8988T (cell line): ENCODE measurements at regions not wholly inside any gene's neighbourhood (a gene's known extent, or its start where the extent isn't known, plus 50 kb on each side); places are given as distances from the start of the nearest gene placed in this dataset.

Experiments used
- DNase-seq: peaks from one replicate; pipeline ENCODE4 v3.0.0; 2011

DNA sequence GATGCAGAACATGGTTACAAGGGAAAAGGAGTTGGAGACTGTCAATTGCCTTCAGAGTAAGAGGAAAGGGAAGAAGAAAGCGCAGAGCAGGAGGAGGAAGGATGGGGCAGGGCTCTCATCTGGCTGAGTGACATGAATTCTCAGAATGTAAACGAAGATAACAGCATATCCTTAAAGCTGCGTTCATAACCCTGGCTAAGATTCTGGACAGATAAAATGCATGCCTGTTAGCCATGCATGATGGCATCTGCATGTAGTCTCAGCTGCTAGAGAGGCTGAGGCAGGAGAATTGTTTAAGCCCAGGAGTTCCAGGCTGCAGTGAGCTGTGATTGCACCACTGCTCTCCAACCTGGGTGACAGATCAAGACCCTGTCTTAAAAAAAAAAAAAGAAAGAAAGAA lies 493.5 kb upstream of the PRKX start:
- DNase-seq = no peak

DNA sequence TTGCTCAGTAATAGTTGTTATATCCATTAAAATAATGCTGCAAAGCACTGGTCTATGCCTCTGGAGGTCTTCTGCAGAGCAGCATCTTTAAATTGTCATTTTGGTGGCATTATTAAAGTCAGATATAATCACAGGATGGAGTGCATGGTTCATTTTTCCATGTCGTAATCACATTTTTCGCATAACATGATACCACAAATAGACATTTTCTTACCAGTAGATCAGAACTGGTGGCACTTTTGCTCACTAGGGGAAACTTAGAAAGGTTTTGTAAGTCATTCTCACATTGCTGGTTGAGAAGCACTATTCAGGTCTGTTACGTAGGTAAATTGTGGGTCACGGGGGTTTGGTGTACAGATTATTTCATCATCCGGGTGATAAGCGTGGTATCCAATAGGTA lies 484.5 kb upstream of the PRKX start:
- DNase-seq = no peak

DNA sequence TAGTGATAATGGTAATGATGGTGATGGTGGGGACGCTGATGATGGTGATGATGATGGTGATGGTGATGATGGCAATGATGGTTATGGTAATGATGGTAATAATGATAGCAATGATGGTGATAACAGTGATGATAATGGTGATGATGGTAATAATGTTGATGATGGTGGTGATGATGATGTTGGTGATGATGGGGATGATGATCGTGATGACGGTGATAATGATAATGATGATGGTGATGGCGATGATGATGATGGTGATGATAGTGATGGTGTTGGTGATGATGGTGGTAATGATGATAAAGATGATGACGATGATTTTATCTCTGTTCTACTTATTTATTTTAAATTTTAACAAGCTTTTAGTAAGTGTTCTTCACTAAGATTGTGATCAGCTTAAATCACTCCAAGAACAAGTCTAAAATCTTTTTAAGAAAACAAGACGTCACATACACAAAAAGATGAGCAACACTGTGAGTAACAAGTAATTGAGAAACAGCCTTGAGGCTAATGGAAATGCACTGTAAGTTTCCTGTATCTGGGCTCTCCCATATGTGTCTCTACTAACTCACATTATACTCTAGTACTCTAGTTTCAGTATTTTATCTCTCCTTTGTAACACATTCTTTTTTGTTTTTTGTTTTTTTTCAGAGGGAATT lies 480.2 kb upstream of the PRKX start:
- DNase-seq = no peak

DNA sequence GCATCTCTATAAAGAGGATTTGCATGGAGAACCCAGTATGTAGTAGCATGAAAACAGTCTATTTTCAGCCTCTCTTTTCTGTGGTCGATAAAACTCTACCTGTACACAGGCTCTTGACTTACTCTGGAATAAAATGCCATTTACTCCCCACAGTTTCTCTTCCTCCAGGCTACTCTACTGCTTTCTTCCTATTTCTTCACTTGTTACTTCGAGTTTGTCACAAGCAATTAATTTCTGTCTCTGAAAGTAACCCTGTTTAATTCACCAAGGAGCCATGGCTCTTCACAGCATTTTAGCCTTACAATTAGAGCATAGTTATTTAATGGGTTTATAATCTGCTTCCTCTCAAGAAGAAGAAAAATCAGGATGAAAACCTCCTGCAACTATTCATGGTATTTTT lies 472.9 kb upstream of the PRKX start:
- DNase-seq = no peak

DNA sequence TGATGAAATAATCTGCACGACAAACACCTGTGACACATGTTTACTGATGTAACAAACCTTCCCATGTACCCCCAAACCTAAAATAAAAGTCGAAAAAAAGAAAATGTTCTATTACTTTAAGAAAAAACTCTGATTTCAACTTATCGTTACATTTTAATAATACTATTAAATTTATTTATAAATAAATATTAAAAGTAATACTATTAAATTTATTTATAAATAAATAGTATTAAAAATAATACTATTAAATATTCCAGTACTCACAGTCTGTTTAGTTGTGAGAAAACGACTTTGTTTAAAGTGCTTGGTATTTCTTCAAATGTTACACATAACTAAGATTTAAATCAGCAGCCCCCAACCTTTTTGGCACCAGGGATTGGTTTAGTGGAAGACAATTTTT lies 471.6 kb upstream of the PRKX start:
- DNase-seq = no peak

DNA sequence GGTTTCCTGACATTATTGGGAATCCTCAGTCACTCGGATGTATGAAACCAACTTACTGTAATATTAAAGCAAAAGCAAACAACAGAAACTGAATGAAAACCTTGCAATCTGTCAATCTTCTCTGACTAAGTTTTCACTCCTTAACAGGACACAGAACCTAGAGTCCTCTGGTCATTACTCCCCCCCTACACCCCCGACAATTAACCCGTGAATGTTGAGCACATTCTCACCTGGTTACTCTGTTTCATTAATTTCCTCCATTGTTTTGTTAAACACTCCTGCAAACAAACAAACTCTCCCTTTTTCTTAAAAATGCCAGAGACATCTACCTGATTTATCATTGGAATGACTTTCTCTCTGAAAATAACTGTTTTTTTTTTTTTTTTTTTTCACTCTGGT lies 469.0 kb upstream of the PRKX start:
- no peak for DNase-seq

DNA sequence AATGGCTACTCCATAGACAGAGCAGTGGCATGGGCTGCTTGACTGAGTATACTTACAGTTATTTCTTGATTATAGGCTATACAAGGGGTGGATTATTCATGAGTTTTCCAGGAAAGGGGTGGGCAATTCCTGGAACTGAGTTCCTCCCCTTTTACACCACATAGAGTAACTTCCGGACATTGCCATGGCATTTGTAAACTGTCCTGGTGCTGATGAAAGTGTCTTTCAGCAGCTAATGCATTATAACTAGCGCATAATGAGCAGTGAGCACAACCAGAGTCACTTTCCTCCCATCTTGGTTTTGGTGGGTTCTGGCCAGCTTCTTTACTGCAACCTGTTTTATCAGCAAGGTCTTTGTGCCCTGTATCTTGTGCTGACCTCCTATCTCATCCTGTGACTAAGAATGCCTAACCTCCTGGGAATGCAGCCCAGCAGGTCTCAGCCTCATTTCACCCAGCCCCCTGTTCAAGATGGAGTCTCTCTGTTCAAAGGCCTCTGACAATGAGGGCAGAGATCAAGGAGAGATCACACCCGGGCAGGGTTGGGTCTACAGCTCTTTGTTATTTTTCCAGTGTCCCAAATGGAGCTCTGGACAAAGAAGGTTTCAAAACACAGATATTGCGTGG lies 468.4 kb upstream of the PRKX start:
- DNase-seq = no peak

DNA sequence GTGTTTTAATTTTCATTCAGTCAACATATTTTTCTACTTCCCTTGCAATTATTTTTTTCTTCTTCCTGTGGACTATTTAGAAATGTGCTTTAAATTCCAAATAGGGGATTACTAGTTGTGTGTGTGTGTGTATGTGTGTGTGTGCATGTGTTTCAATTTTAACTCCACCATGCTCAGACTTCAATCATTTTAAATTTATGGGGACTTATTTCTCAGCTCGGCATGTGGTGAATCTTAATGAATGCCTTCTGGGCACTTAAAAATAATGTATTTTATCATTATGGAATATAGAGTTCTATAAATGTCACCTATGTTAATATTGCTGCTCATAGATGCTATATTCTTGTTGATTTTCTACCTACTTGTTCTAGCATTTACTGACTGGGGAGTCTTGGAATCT lies 465.6 kb upstream of the PRKX start:
- no peak for DNase-seq

DNA sequence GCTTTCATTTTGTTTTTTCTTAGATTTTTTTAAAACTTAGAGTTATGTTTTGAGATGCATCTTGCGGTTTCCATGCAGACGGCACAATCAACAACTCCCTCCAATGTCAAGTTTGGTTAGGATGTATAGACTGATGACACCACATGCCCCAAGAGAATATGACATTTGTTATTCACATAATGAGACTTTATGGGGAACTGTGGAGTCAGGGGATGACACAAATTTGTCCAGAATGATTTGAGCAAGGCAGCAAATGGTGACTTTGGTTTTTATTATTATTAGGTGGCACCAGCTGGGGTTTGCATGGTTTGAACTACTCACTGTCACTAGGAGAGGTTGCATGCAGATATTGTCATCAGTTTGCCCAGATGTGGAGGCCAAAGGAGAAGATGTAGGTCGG lies 461.8 kb upstream of the PRKX start:
- no peak for DNase-seq

DNA sequence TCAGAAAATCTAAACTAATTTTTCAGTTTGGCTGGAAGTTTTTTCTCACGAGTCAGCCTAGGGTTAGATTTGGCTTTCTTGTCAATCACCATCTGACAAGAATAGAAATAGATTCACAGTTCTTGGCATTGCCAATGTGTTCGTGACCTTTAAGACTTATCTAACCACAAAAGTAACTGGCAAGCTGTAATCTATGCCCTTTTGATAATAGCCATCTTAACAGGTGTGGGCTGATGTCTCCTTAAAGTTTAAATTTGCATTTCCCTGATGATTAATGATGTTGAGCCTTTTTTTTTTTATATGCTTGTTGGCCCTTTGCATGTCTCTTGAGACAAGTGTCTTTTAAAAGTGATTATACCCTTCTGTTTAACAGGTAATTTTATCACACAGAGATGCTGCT lies 460.3 kb upstream of the PRKX start:
- DNase-seq = no peak

DNA sequence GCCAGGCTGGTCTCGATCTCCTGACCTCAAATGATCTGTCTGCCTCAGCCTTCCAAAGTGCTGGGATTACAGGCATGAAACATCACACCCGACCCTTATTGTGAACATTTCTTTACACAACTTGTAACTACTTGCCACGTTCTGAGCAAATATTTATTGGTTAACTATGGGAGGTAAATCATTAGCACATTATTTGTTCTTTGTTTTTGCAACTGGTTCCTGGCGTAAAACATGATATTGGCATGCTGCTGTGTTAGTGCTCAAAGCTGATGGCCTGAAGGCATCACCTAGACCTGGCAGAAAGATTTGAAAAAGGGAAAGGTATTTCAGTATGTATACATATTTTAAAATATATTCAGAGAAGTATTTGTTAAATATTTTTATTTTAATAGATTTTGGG lies 438.3 kb upstream of the PRKX start:
- DNase-seq = no peak

DNA sequence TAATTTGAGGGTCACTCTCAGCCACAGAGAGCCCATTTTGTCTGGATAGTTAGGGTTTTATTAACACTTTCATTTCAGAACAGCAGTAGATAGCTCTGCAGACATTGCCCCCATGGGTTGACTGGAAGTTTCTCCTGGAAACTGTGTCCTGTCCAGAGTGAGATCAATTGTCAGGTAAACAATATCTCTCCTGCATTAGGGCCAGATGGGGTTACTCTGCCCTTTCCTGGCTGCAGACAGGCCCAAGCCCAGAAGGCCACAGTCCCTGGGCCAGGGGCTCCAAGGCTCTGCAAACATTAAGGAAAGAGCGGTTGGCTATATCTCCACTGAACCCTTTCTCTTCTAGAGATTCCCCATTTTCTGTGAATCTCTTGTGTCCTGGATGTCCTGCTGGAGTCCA lies 436.8 kb upstream of the PRKX start:
- no peak for DNase-seq

DNA sequence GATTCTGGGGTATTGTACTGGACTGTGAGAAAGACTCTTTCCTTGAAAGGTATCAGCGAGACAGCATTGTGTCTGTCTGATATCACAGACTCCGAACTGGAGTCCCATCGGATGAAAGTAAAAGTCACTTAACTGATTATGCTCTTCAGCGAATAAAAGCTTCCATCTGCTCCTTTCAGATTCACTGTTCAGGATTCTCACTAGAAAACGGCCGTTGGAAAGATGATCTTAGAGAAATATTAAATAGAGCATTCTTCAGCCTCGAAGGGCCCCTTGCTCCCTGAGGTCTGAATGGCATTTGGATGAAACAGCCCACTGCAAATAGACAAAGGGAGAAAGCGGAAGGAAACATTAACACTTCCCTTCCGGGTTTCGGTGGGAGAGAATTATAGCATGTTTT lies 416.2 kb upstream of the PRKX start:
- no peak for DNase-seq

DNA sequence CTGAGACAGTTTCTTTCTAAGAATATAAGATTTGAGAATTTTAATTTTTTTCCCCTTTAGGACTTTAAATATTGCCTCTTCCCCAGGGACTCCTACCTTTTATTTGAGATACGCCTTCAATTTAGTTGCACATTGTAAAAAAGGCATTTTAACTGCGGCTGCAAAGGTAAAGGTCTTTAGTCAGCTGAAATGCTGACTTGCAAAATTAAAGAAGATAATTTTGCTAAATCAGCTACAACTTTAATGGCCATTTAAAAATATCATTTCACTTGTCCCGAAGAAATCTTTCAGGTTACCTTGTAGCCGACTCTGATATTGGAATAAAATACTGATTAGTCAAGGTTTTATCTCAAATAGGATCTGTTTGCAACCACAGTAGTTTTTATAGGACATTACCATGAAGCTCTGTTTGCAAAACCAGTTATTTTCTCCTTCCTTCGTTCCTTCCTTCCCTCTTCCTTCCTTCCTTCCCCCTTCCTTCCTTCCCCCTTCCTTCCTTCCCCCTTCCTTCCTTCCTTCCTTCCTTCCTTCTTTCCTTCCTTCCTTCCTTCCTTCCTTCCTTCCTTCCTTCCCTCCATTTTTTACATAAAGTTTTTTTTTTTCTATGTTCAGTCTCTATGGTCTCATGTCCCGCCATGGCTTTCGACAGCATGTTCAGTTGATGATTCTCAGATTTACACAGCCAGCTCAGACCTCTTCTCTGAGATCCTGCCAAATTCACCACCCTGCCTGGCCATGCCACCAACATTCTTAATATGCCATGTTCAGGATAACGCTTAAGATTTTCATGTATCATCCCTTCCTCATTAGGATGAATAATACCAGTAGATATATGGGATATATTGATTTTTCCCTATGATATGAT lies 405.4 kb upstream of the PRKX start:
- DNase-seq = no peak

DNA sequence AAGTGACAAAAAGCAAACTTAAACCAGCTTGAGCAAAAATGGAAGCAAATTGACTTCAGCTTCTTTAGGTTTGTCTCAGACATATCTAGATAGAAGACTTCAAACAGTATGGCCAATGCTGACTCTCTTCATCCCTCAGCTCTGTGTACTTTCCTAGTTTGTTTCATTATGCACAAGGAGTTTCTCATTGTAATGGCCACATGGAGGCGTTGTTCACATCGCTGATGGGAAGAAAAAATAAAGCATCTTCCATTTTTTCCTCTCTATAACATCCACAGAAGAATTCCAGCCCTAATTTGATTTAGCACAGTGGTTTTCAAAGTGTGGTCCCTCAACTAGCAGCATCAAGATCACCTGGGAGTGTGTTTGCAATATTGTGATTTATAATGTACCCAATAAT lies 397.5 kb upstream of the PRKX start:
- DNase-seq = no peak

DNA sequence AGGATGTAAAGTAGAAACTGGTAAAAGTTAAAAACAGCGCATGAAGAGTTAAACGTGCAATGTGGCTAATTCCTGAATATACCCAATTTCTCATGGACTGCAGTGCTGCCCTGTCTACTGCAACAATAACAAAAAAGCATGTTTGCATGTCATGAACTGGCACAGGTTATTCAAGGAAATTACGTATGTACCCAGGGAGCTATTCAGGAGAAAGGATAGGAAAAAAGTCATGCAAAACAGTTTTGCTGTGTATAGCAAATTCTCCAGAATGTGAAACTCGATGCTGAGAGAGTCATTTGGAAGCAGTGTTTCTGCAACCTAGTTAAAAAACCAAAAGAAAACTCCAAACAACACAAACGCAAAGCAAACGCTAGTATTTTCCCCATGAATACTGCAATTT lies 381.5 kb upstream of the PRKX start:
- no peak for DNase-seq

DNA sequence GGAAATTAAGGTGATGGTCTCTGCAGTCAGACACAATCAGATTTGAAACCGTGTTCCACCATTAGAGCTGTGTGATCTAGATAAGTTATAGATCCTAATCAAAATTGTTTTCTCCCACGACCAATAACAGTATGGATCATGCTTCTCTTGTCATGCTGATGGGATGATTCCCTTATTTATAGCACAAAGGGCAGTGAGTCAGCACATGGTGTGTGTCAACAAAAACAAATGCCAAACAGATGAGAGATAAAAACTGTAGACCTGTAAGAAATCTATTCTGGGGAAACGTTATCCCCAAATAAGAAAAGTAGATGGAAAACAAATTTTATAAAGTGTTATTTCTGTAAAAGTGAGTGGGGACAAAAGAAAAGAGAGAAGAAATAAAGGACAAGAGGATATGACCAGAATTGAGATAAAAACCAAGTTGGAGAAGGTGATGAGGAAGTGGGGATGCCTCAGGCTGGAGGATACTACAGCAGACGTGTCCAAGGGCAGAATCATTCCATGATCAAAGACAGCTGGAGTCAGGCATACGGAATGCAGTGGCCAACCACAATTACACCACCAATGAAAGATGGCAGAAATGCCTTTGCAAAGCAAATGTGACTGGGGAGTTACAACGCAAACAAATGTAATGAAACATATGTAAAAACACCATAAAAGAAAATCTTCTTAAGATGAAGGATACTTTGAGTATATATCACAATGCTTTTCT lies 377.8 kb upstream of the PRKX start:
- no peak for DNase-seq

DNA sequence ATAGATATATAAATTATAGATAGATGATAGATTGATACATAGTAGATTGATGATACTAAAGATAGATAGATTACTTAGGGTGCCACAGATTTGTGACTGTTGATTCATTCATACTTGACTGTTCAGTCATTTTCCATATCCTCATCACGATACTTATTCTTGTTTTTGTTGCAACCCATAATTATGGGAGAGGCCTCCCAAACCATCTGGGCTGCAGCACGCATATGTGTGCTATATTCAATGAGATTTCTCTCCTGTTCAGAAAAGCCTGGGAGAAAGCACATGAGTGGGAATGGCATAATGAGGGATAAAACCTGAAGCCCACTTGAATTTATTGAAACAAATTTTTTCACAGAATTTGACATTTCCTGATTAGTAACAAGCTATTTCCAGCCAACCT lies 346.4 kb upstream of the PRKX start:
- DNase-seq = no peak

DNA sequence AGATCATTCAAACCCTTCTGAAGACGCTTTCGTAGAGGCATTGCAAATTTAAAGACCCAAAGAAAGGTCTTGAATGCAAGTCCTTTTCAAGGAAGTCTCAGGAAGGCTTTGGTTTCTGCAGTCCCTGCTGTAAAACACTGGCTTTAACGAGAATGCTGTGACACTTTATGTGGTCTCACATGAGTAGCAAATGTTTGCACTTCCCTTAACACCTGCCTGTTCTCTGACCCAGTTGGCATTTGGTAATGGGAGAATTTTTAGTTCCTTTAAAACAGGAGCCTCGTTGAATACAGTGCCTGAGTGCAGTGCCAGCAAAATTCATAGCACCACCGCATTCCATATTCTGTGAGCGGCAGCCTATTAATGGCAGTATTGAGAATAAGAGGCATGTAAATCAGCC lies 330.5 kb upstream of the PRKX start:
- DNase-seq = no peak

DNA sequence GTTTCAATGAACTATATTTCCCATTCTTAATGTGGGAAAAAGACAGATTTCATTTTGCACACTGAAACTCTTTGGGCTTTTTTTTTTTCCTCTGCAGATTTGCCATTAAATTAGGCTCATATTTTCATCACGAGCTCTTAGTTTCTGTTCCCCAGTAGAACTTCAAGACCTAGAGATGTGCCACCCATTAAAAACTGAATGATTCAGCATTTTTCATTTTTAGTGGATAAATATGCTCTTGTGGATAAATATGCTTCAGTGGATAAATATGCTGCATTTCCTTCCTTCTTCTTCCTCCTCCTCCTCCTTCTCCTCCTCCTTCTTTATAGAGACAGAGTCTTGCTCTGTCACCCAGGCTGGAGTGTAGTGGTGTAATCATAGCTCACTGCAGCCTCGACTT lies 322.4 kb upstream of the PRKX start:
- no peak for DNase-seq

DNA sequence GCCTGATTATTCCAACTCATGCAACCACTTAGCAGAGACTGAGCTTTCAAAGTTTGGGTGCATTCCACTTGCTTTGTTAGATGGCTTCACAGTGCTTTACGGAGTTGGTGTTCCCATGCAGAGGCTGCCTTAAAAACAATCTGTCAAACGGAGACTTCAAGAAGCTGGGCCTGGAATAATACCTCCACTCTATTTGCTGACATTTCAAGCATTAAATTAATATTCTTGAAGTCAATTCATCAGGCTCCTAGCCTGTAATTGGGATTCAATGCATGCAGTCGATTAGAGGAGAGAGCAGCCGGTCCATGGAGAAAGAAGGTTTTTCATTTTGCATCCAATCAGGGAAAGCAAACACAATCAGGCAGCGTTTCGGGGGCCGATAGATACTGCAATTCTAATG lies 314.7 kb upstream of the PRKX start:
- DNase-seq = no peak

DNA sequence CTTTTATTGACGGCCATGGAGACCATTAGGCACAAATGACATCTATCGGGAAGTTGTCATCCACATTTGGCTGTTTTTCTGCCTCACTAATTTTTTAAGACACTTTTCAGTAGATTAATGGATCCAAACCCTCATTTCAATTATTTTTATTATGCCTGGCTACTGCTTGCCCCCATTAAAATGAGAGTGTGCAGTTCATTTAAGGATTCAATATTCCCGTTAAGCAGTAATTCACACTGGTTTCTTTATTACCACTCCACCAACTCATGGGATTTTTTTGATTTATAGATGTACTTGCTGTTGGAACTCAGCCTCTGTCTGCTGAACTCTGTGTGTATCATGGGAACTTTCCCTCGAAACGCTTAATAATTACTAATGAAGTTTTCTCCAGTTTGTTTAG lies 291.8 kb upstream of the PRKX start:
- no peak for DNase-seq

DNA sequence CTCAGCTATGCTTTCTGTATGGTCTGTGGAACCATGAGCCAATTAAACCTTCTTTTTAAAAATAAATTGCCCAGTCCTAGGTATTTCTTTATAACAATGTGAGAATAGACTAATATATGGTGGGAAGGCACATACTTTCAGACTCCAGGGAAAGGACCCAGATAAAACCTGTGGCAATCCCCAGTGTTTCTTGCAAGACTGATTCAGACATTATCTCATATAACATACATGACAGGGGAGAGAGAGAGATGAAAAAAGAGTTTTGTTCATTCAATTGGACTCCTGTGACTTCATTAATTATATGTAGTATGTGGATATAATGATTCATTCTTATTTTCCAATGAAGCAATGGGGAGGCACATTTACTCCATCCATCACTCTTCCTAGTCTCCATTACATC lies 291.4 kb upstream of the PRKX start:
- DNase-seq = no peak

DNA sequence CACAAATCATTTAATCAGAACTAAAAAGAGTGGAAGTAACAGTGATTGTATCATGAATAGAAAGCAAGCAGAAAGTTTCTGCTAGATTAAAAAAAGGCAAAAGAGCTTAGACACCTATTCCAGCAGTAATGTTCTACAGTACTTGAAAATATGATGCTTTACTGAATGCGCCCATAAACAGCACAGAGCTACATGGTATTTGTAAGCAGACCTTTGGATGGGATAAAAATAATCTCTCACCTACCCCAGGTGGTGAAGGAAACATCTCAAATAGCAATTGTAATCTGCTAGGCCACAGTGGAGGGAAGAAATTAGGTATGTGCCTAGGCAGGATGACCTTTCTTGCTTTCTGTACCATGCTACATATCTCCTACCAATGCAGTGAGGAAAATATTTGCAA lies 280.9 kb upstream of the PRKX start:
- DNase-seq = no peak
